Keratinocyte (primary cell): ENCODE measurements at regions not wholly inside any gene's neighbourhood (a gene's known extent, or its start where the extent isn't known, plus 50 kb on each side); places are given as distances from the start of the nearest gene placed in this dataset.

Experiments
- DNase-seq: peaks from one replicate; pipeline ENCODE4 v3.0.0-alpha.2; 2011; ENCODE audit warnings: low read depth, missing footprints, low spot score
- FAIRE-seq: peaks from 2 replicates; lab custom pipeline; 2011; peaks lifted over from hg19 to GRCh38; lab: Jason Lieb, UNC
- H2AFZ ChIP-seq: 2 replicates; pipeline ENCODE4 v1.6.0; 2012; ENCODE audit warnings: low read length, control low read depth, inconsistent platforms; ENCODE audit not compliant: control insufficient read depth
- H3K27ac ChIP-seq: 2 replicates; pipeline ENCODE4 v1.5.1; 2011; ENCODE audit warnings: low read length; ENCODE audit not compliant: control insufficient read depth, insufficient read depth
- H3K27me3 ChIP-seq: 3 replicates; pipeline ENCODE4 v1.6.0; 2011; ENCODE audit warnings: low read length; ENCODE audit not compliant: control insufficient read depth, insufficient read depth; ENCODE audit errors: extremely low read depth
- H3K36me3 ChIP-seq, 2 experiments: 2 replicates in 1 of 2; 3 replicates in 1 of 2; pipeline ENCODE4 v1.5.1; 2011; ENCODE audit warnings: low read length in 2 of 2, mild to moderate bottlenecking in 1 of 2; ENCODE audit not compliant: control insufficient read depth in 2 of 2, insufficient read depth in 2 of 2; ENCODE audit errors: extremely low read depth in 1 of 2
- H3K4me1 ChIP-seq: 3 replicates; pipeline ENCODE4 v1.5.1; 2011; ENCODE audit warnings: low read length; ENCODE audit not compliant: control insufficient read depth, insufficient read depth; ENCODE audit errors: extremely low read depth
- H3K4me2 ChIP-seq: 3 replicates; pipeline ENCODE4 v1.6.0; 2011; ENCODE audit warnings: low read depth, low read length; ENCODE audit not compliant: control insufficient read depth, insufficient read depth; ENCODE audit errors: extremely low read depth
- H3K4me3 ChIP-seq, 3 experiments: fragments of 200-600 bp in 1 of 3; sonication (generic) in 1 of 3; 2 replicates in 2 of 3; 3 replicates in 1 of 3; pipeline ENCODE4 v1.5.1; 2011 to 2016; ENCODE audit warnings: low read length in 3 of 3, mild to moderate bottlenecking in 3 of 3, control low read depth in 2 of 3, inconsistent platforms in 1 of 3, low read depth in 1 of 3, mixed read lengths in 1 of 3, mixed run types in 1 of 3, moderate library complexity in 1 of 3; ENCODE audit not compliant: control insufficient read depth in 2 of 3, insufficient read depth in 2 of 3; ENCODE audit errors: extremely low read depth in 1 of 3
- H3K79me2 ChIP-seq: 2 replicates; pipeline ENCODE4 v1.6.0; 2012; ENCODE audit warnings: low read length; ENCODE audit not compliant: control insufficient read depth, insufficient read depth
- H3K9ac ChIP-seq: 3 replicates; pipeline ENCODE4 v1.6.0; 2011; ENCODE audit warnings: low read length; ENCODE audit not compliant: control insufficient read depth, insufficient read depth; ENCODE audit errors: extremely low read depth
- H3K9me1 ChIP-seq: 3 replicates; pipeline ENCODE4 v1.6.0; 2011; ENCODE audit warnings: low read length; ENCODE audit not compliant: control insufficient read depth, insufficient read depth; ENCODE audit errors: extremely low read depth
- H3K9me3 ChIP-seq: 2 replicates; pipeline ENCODE4 v1.5.1; 2012; ENCODE audit warnings: low read depth, low read length; ENCODE audit not compliant: control insufficient read depth
- H4K20me1 ChIP-seq: 3 replicates; pipeline ENCODE4 v1.6.0; 2011; ENCODE audit warnings: low read length; ENCODE audit not compliant: control insufficient read depth, insufficient read depth; ENCODE audit errors: extremely low read depth
- EZH2 ChIP-seq: IDR thresholded peaks from one replicate; pipeline ENCODE4 v1.6.1; 2012; ENCODE audit warnings: inconsistent platforms, mild to moderate bottlenecking, low read length, moderate library complexity
- dilution Hi-C: fragments of 300-500 bp; cut with MboI; formaldehyde crosslinking; loops from one replicate; pipeline ENCODE4 v1.7.0; 2020; ENCODE audit warnings: low sequenced_read_pairs; ENCODE audit not compliant: extremely low pct_ligation_motif_present
- TF ChIP-seq, protein P1 (sequence below), 3 experiments: IDR thresholded peaks in 1 of 3; conservative IDR thresholded peaks in 1 of 3; optimal IDR thresholded peaks in 1 of 3; 2 replicates in 2 of 3; 3 replicates in 1 of 3; pipeline versions ENCODE3 to v1.5.1; 2011; ENCODE audit warnings: low read length in 3 of 3, mild to moderate bottlenecking in 3 of 3, moderate library complexity in 2 of 3, control low read depth in 1 of 3, inconsistent platforms in 1 of 3; ENCODE audit not compliant: insufficient read depth in 2 of 3; ENCODE audit errors: extremely low read depth in 1 of 3

DNA sequence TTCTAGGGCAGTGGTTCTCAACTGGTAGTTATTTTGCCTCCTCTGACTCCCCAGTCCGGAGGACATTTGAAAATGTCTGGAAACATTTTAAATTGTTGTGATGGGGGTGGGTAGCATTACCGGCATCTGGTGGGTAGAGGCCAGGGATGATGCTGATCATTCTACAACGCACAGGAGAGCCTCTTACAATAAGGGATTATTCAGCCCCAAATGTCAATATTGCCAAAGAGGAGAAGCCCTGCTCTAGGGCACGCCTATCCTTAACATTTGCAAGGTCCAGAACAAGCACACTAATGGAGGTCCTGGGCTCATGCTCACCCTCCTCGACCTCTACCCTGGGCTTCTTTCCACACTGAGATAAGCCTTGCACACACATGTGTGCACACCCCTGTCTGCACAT, 106.4 kb downstream of the MINAR1 start:
- Histone ChIP-seq H3K9me3 (no peaks in the 10 kb centered on the region), H3K27me3 (no peaks in the 10 kb centered on the region), H3K36me3 (no peaks in the 10 kb centered on the region), H2AFZ (no peak overlapping the region), H3K4me3 (no peak overlapping the region), H3K9me1 (no peaks in the 10 kb centered on the region), H3K9ac (no peak overlapping the region), H3K4me2 (no peak overlapping the region), H4K20me1 (no peaks in the 10 kb centered on the region), H3K4me1 (no peaks in the 10 kb centered on the region), H3K27ac (no peak overlapping the region), H3K79me2 (no peaks in the 10 kb centered on the region)
- TF ChIP-seq, protein P1, sequence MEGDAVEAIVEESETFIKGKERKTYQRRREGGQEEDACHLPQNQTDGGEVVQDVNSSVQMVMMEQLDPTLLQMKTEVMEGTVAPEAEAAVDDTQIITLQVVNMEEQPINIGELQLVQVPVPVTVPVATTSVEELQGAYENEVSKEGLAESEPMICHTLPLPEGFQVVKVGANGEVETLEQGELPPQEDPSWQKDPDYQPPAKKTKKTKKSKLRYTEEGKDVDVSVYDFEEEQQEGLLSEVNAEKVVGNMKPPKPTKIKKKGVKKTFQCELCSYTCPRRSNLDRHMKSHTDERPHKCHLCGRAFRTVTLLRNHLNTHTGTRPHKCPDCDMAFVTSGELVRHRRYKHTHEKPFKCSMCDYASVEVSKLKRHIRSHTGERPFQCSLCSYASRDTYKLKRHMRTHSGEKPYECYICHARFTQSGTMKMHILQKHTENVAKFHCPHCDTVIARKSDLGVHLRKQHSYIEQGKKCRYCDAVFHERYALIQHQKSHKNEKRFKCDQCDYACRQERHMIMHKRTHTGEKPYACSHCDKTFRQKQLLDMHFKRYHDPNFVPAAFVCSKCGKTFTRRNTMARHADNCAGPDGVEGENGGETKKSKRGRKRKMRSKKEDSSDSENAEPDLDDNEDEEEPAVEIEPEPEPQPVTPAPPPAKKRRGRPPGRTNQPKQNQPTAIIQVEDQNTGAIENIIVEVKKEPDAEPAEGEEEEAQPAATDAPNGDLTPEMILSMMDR (optimal IDR thresholded peaks at IDR 0.05 in 1 of 3, IDR thresholded peaks at IDR 0.05 in 1 of 3, conservative IDR thresholded peaks at IDR 0.05 in 1 of 3; ENCODE audit: extremely low read depth in 1 of 3, insufficient read depth in 2 of 3, low read length in 3 of 3) = no peak
- TF ChIP-seq EZH2 = no peak
- no peak for FAIRE-seq
- DNase-seq = no peak
- dilution Hi-C loops = no loop called here

- H3K27ac ChIP-seq = no peak overlapping the region
- no peaks in the 10 kb centered on the region for H4K20me1 ChIP-seq
- FAIRE-seq = no peak
- no peak overlapping the region for H2AFZ ChIP-seq
- no peaks in the 10 kb centered on the region for H3K79me2 ChIP-seq
- no peak overlapping the region for H3K9ac ChIP-seq
- H3K4me1 ChIP-seq = no peaks in the 10 kb centered on the region
- H3K9me3 ChIP-seq = no peaks in the 10 kb centered on the region
- no peak overlapping the region for H3K4me3 ChIP-seq
- no peak for DNase-seq
- H3K4me2 ChIP-seq = no peak overlapping the region
- H3K36me3 ChIP-seq = no peaks in the 10 kb centered on the region
- no peaks in the 10 kb centered on the region for H3K9me1 ChIP-seq
- dilution Hi-C loops = no loop called here
- no peaks in the 10 kb centered on the region for H3K27me3 ChIP-seq
- TF ChIP-seq EZH2 = no peak
- TF ChIP-seq, protein P1 (optimal IDR thresholded peaks at IDR 0.05 in 1 of 3, IDR thresholded peaks at IDR 0.05 in 1 of 3, conservative IDR thresholded peaks at IDR 0.05 in 1 of 3; ENCODE audit: extremely low read depth in 1 of 3, insufficient read depth in 2 of 3, low read length in 3 of 3) = no peak
These were observed 107.3 kb downstream of the MINAR1 start for GRCh38 chr15:79539401-79539800.
